SK-N-MC (cell line): ENCODE measurements at regions not wholly inside any gene's neighbourhood (a gene's known extent, or its start where the extent isn't known, plus 50 kb on each side); places are given as distances from the start of the nearest gene placed in this dataset.

Experiments
- EZH2 ChIP-seq: fragments of 200-600 bp; sonication (generic); IDR thresholded peaks from one replicate; pipeline ENCODE4 v1.6.1; 2017; ENCODE audit warnings: antibody characterized with exemption
- FOXP2 ChIP-seq: optimal IDR thresholded peaks from 2 replicates; pipeline ENCODE3; 2011; ENCODE audit warnings: mild to moderate bottlenecking, moderate library complexity; ENCODE audit not compliant: insufficient read depth; ENCODE audit errors: extremely low read length, control extremely low read depth
- POLR2AphosphoS5 ChIP-seq: IDR thresholded peaks from 2 replicates; pipeline ENCODE4 v1.6.1; 2012; ENCODE audit warnings: mild to moderate bottlenecking, low read depth, low read length, borderline replicate concordance

GRCh38 chr7:7127773-7128172, 54.6 kb upstream of the C1GALT1 start:
- TF ChIP-seq POLR2AphosphoS5 (no peak), EZH2 (no peak), FOXP2 (no peak)
